GM12878 (cell line): ENCODE measurements at regions not wholly inside any gene's neighbourhood (a gene's known extent, or its start where the extent isn't known, plus 50 kb on each side); places are given as distances from the start of the nearest gene placed in this dataset.

ENCODE experiments used
- CHD2 ChIP-seq: IDR thresholded peaks from 2 replicates; pipeline ENCODE4 v1.6.1; 2011; ENCODE audit warnings: low read depth, low read length, improper control_type of control experiment, borderline replicate concordance
- CTCF ChIP-seq, 3 experiments: IDR thresholded peaks in 2 of 3; conservative IDR thresholded peaks in 1 of 3; 2 replicates each; pipeline ENCODE4 v1.5.1; 2011; ENCODE audit warnings: low read depth in 3 of 3, low read length in 3 of 3, mild to moderate bottlenecking in 3 of 3, control low read depth in 2 of 3, moderate library complexity in 2 of 3, inconsistent platforms in 1 of 3, mixed read lengths in 1 of 3; ENCODE audit not compliant: control insufficient read depth in 2 of 3, insufficient read depth in 1 of 3; ENCODE audit errors: extremely low read depth in 1 of 3
- SUPT20H ChIP-seq: IDR thresholded peaks from 2 replicates; pipeline ENCODE4 v1.6.1; 2011; ENCODE audit warnings: low read depth, mild to moderate bottlenecking, low read length, moderate library complexity, borderline replicate concordance; ENCODE audit not compliant: control insufficient read depth

- TF ChIP-seq CTCF (IDR thresholded peaks at IDR 0.05 in 2 of 3, conservative IDR thresholded peaks at IDR 0.05 in 1 of 3; ENCODE audit: control insufficient read depth in 2 of 3, extremely low read depth in 1 of 3, insufficient read depth in 1 of 3, low read depth in 3 of 3, low read length in 3 of 3) (no peak), CHD2 (no peak), SUPT20H (no peak)
These were observed 124.3 kb upstream of the UMPS start for GRCh38 chr3:124605781-124606579.
